Osteocyte (in vitro differentiated cells): ENCODE measurements at regions not wholly inside any gene's neighbourhood (a gene's known extent, or its start where the extent isn't known, plus 50 kb on each side); places are given as distances from the start of the nearest gene placed in this dataset.

Source experiments
- DNase-seq: peaks from one replicate; pipeline ENCODE4 v3.0.0; 2021; ENCODE audit warnings: mixed read lengths; ENCODE audit not compliant: unreplicated experiment; ENCODE audit errors: extremely low spot score
- H3K27ac Mint-ChIP-seq: one replicate; pipeline ENCODE4 v1.8.0; 2021; ENCODE audit warnings: mild to moderate bottlenecking, mixed read lengths; ENCODE audit not compliant: unreplicated experiment
- H3K27me3 Mint-ChIP-seq: one replicate; pipeline ENCODE4 v1.8.0; 2021; ENCODE audit warnings: mixed read lengths; ENCODE audit not compliant: unreplicated experiment
- H3K36me3 Mint-ChIP-seq: one replicate; pipeline ENCODE4 v1.8.0; 2021; ENCODE audit warnings: mixed read lengths; ENCODE audit not compliant: unreplicated experiment
- H3K4me1 Mint-ChIP-seq: one replicate; pipeline ENCODE4 v1.8.0; 2021; ENCODE audit warnings: mixed read lengths; ENCODE audit not compliant: unreplicated experiment
- H3K4me3 Mint-ChIP-seq: one replicate; pipeline ENCODE4 v1.8.0; 2021; ENCODE audit warnings: mild to moderate bottlenecking, moderate library complexity, mixed read lengths; ENCODE audit not compliant: unreplicated experiment
- H3K9me3 Mint-ChIP-seq: one replicate; pipeline ENCODE4 v1.8.0; 2021; ENCODE audit warnings: mixed read lengths; ENCODE audit not compliant: unreplicated experiment
- TF ChIP-seq, protein P1 (sequence below): fragments of 200-600 bp; sonication (generic); IDR thresholded peaks from 2 replicates; pipeline ENCODE4 v1.5.0; 2021; ENCODE audit warnings: antibody characterized with exemption, mild to moderate bottlenecking, moderate library complexity

DNA sequence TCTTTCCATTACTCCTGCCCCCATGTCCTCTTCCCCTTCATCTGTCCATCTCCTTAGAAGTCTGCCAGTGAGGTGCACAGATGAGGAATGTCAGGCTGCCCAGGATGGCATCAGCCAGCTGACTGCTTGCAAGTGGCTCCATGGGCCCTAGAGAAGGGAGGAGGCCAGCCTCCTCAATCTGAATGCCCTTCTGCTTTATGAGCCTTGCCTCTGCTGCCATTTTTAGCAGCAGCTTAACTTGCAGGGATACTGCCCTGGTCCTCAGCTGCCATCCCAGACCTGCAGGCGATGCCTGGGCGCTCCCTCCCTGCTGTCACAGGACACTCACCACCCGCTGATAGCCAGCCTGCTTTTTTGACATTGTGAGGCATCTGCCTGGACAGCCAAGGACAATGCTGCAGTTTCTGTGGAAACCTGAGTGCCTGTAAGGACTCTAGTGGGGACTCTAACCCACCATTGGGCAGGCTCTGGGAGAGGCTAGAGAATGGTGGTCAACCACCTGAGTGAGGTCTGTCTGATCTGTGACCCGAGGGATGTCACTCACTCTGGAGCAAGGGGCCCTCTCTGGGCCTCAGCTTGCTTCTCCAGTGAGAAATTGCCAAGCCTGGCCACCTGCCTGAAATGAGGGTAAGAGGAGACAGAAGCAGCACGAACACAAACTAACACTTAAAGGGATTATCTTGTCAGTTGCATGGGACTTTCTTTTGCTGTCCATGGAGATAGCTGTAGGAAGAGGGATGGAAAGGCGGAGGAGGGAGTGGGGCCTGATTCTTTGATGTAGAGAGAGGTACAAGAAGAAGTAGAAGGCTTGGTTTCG, 185.0 kb downstream of the MIS18A start:
- H3K4me1 Mint-ChIP-seq = no peaks in the 10 kb centered on the region
- H3K27me3 Mint-ChIP-seq = peaks cover 4% of the 10 kb centered on the region
- H3K4me3 Mint-ChIP-seq = no peak overlapping the region
- H3K27ac Mint-ChIP-seq = no peak overlapping the region
- H3K36me3 Mint-ChIP-seq = no peaks in the 10 kb centered on the region
- TF ChIP-seq, protein P1, sequence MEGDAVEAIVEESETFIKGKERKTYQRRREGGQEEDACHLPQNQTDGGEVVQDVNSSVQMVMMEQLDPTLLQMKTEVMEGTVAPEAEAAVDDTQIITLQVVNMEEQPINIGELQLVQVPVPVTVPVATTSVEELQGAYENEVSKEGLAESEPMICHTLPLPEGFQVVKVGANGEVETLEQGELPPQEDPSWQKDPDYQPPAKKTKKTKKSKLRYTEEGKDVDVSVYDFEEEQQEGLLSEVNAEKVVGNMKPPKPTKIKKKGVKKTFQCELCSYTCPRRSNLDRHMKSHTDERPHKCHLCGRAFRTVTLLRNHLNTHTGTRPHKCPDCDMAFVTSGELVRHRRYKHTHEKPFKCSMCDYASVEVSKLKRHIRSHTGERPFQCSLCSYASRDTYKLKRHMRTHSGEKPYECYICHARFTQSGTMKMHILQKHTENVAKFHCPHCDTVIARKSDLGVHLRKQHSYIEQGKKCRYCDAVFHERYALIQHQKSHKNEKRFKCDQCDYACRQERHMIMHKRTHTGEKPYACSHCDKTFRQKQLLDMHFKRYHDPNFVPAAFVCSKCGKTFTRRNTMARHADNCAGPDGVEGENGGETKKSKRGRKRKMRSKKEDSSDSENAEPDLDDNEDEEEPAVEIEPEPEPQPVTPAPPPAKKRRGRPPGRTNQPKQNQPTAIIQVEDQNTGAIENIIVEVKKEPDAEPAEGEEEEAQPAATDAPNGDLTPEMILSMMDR = no peak
- no peak for DNase-seq
- no peaks in the 10 kb centered on the region for H3K9me3 Mint-ChIP-seq

DNA sequence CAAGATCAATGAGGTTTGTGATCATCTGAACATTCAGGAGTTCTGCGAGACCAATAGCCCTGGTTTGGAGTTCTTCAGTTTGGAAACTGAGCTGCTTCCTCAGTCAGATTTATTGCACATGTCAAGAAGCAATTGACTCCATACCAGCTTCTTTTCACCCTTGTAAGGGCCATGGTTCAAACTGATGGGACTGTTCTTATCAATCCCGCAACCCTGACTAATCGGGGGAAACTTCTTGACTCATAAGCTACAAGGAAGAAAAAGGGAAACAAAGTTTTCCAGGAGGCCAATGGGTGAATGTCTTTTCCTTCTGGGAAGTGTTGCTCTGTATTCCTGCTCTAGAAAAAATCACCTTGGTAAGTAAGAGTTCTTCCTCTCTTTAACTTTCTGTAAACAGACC, 187.9 kb downstream of the MIS18A start:
- no peaks in the 10 kb centered on the region for H3K9me3 Mint-ChIP-seq
- peaks cover 8% of the 10 kb centered on the region for H3K27me3 Mint-ChIP-seq
- H3K4me3 Mint-ChIP-seq = no peak overlapping the region
- TF ChIP-seq, protein P1 = no peak
- no peak overlapping the region for H3K27ac Mint-ChIP-seq
- no peak for DNase-seq
- H3K4me1 Mint-ChIP-seq = no peaks in the 10 kb centered on the region
- H3K36me3 Mint-ChIP-seq = no peaks in the 10 kb centered on the region

DNA sequence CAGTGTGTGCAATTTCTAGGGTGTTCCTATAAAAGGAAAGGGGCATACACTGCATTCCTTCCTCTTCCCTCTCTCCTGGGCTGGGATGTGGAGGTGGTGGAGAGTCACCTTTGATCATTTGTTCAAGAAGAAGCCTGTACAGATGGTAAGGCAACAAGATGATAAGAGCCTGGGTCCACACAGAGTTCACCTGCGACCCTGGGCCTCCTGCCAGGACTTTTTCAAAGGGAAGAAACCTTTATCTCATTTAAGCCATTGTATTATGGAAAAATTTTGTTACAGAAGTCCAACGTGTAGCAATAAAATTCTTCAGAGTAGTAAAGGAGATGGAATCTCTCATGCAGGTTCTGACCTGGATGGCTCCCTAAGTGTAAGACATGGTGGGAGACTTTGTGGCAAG, 189.1 kb downstream of the MIS18A start:
- H3K4me3 Mint-ChIP-seq = no peak overlapping the region
- no peaks in the 10 kb centered on the region for H3K4me1 Mint-ChIP-seq
- H3K27me3 Mint-ChIP-seq = peaks cover 8% of the 10 kb centered on the region
- H3K9me3 Mint-ChIP-seq = no peaks in the 10 kb centered on the region
- TF ChIP-seq, protein P1 = no peak
- no peaks in the 10 kb centered on the region for H3K36me3 Mint-ChIP-seq
- no peak overlapping the region for H3K27ac Mint-ChIP-seq
- DNase-seq = no peak

DNA sequence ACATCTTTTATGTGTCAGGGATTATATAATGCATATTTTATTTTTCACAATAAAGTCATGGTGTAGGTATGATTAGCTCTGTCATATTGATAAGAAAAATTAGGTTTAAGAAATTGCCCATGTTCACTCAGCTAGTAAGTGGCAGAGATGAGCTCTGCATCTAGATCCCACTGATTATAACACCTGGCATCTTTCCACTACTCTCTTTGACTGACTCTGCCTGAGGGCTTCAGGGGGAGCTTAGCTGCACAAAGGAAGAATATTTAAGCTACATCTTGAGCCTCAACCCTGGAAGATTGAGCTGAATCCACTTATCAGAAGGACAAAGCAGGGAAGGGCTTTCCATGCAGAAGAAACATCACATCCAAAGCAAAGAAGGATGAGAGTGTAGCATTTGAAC, 190.4 kb downstream of the MIS18A start:
- TF ChIP-seq, protein P1 = no peak
- peaks cover 8% of the 10 kb centered on the region for H3K27me3 Mint-ChIP-seq
- no peak for DNase-seq
- no peak overlapping the region for H3K27ac Mint-ChIP-seq
- no peak overlapping the region for H3K4me3 Mint-ChIP-seq
- no peaks in the 10 kb centered on the region for H3K36me3 Mint-ChIP-seq
- peaks cover under 1% of the 10 kb centered on the region for H3K4me1 Mint-ChIP-seq
- H3K9me3 Mint-ChIP-seq = no peaks in the 10 kb centered on the region

DNA sequence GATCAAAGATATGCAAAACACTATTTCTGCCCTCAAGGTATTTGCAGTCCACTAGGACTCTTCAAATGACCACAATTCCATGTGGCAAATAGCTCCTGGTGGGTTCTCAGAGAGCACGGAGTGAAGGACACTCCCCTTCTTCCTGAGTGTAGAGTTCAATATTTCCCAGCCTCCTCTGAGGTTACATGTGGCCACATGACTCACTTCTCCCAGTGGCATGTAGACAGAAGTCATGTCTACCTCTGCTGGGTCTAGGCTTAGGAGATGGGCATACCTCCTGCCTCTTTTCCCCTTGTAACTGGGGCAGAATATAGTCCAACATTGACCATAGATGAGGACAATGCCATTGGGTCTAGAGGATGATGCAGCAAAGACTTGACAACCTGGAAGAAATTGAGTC, 191.4 kb downstream of the MIS18A start:
- no peaks in the 10 kb centered on the region for H3K36me3 Mint-ChIP-seq
- TF ChIP-seq, protein P1 = no peak
- no peak overlapping the region for H3K4me3 Mint-ChIP-seq
- H3K27ac Mint-ChIP-seq = no peak overlapping the region
- peaks cover 4% of the 10 kb centered on the region for H3K27me3 Mint-ChIP-seq
- peaks cover 4% of the 10 kb centered on the region for H3K4me1 Mint-ChIP-seq
- DNase-seq = no peak
- H3K9me3 Mint-ChIP-seq = no peaks in the 10 kb centered on the region
